ENCODE measurements at regions not wholly inside any gene's neighbourhood (a gene's known extent, or its start where the extent isn't known, plus 50 kb on each side); places are given as distances from the start of the nearest gene placed in this dataset.

DNA sequence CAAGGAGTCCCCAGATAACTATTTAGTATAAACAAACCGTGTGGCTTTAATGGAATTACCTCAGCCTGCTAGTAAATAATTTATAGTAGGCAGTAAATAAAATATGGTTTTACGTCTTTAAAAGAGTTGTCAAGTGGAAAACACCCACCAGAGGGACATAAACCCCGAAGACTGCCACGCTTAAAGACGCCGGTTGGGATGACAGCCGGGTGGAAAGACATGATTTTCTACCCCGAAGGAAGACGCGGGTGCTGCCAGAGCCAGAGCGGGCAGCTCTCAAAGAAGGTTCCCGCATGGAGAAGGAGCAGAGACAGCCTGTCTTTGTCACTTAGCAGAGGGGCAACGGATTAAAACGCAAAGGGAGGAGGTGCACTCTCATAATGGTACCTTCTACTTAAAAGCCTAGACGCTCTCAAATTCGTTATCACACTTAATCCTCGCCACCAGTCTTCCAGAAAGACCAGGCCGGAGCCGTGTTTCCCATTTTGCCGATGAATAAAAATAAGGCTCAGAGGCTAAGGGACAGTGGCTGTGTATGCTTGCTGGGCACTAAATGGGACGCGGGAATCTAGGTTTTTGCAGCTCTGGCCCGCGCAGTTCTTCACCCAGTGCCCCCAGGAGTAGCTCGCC is 140.5 kb upstream of the ZIC3 start:
- TF ChIP-seq, protein P1, sequence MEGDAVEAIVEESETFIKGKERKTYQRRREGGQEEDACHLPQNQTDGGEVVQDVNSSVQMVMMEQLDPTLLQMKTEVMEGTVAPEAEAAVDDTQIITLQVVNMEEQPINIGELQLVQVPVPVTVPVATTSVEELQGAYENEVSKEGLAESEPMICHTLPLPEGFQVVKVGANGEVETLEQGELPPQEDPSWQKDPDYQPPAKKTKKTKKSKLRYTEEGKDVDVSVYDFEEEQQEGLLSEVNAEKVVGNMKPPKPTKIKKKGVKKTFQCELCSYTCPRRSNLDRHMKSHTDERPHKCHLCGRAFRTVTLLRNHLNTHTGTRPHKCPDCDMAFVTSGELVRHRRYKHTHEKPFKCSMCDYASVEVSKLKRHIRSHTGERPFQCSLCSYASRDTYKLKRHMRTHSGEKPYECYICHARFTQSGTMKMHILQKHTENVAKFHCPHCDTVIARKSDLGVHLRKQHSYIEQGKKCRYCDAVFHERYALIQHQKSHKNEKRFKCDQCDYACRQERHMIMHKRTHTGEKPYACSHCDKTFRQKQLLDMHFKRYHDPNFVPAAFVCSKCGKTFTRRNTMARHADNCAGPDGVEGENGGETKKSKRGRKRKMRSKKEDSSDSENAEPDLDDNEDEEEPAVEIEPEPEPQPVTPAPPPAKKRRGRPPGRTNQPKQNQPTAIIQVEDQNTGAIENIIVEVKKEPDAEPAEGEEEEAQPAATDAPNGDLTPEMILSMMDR (IDR thresholded peaks at IDR 0.05), result no peak
- no peak overlapping the region for H3K27ac ChIP-seq

DNA sequence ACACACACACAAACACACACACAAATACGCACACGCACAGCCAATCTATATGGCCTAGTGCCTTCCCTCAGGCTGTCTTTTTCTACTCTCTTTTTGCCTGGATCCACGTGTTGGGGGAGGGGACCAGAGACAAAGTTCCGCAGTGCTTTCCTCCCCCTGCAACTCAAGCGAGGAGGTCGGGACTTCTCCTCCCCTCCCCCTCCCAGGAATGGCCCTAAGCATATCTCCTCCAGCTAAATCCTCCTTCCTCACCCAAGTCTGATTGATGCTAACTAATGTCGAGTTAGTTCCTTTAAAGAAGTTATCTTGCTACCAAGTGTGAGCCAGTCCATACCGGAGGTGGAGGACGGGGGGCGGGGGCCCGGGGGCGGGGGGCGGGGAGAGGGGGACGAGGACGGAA is 141.2 kb upstream of the ZIC3 start:
- TF ChIP-seq ZFX (IDR thresholded peaks at IDR 0.05; ENCODE audit: borderline replicate concordance), result no peak
- TF ChIP-seq, protein P1 (IDR thresholded peaks at IDR 0.05), result no peak
- no peak overlapping the region for H3K27ac ChIP-seq

DNA sequence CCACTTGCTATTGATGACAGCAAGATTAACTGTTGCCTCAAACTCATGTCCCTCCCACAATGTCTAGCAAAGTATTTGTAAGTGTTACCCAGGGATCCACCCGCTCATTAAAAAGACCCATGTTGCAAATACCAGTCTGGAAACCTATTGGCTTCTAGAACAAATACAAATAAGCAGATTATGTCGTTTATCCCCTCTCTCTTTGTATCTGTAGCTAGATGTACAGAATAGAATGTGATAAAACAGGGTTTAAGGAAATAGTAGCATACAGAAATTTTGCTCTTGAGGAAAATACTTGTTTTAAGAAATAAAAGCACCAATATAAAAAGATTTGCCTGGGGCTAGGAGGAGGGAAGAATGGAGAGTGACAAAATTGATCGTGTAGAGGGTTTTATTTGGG is 142.7 kb upstream of the ZIC3 start:
- TF ChIP-seq, protein P1 (IDR thresholded peaks at IDR 0.05), result no peak
- TF ChIP-seq ZFX (IDR thresholded peaks at IDR 0.05; ENCODE audit: borderline replicate concordance), result no peak

DNA sequence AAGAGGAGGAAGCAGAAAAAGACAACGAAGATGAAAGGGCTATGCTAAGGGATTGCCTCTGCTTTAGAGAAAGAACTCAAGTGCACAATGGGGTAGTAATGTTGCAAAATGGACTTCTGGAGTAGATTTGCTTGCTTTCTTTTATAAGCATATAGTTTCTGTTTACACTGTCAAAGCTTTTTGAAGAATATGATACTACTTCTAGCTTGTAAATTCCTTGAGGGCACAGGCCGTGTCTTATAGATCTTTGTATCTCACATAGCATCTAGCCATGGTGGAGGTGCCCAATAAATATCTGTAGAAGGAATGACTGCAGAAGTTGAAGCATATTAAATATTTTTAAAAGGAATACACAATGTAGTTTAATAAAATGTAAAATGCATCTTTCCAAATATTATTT is 147.8 kb upstream of the ZIC3 start:
- no peak for TF ChIP-seq ZFX (IDR thresholded peaks at IDR 0.05; ENCODE audit: borderline replicate concordance)
- TF ChIP-seq, protein P1 (IDR thresholded peaks at IDR 0.05), result no peak
- peak overlapping the region; percentile 26; the same call in 1 of the 2 replicates for H3K27ac ChIP-seq

More for the DNA sequence above, 142.7 kb upstream of the ZIC3 start:
- no peak overlapping the region for H3K27ac ChIP-seq

DNA sequence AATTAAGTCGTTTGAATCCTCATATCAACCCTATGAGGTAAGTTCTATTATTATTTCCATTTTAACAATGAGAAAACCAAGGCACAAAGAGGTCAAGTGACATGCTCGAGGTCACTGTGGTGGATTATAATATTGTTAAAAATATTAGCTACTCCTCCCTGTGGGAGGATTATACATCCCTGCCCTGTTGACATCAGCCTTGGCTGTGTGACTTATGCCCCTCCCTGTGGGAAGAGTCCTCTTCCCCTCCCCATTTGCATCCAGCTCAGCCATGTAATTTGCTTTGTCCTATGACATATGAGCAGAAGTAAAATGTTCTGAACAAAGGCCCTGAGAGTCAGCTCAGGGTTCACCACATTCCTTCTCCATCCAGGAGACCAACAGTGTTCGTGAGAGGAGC is 152.7 kb upstream of the ZIC3 start:
- no peak for TF ChIP-seq ZFX (IDR thresholded peaks at IDR 0.05; ENCODE audit: borderline replicate concordance)
- TF ChIP-seq, protein P1 (IDR thresholded peaks at IDR 0.05), result no peak
- no peak overlapping the region for H3K27ac ChIP-seq

DNA sequence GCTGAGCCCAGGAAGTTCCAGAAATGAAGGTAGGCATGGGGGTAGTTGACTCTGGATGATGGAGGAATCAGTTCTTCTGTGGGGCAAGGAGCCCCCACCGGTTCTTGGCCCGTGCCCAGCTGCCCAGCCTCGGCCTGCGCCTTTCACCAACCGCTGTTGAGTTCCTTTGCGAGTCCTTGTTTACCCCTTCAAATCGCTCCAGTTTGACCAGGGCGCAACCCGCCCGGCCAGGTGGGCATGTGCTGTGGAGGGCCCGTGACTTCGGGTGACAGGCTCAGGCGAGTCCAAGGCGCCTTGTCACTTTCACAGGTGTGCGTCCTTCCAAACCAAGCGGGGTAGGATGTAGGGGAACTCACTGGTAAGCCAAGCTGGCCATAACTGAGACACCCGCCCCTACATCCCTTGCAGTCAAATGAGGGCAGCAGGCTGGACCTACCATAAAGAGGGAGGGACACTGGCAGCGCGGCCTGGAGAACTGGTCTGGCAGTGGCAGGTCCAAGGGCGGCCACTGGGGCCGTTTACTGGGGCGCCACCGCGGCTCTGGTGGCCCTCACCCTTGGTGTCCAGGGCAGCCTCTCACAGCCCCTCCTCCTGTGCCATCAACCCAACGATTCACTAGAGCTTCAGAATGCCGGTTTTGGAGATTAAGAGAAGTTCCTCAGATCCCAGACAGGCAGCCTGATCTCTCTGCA is 160.3 kb upstream of the ZIC3 start:
- H3K27ac ChIP-seq, result no peak overlapping the region
- TF ChIP-seq, protein P1 (IDR thresholded peaks at IDR 0.05), result no peak
- TF ChIP-seq ZFX (IDR thresholded peaks at IDR 0.05; ENCODE audit: borderline replicate concordance), result no peak

DNA sequence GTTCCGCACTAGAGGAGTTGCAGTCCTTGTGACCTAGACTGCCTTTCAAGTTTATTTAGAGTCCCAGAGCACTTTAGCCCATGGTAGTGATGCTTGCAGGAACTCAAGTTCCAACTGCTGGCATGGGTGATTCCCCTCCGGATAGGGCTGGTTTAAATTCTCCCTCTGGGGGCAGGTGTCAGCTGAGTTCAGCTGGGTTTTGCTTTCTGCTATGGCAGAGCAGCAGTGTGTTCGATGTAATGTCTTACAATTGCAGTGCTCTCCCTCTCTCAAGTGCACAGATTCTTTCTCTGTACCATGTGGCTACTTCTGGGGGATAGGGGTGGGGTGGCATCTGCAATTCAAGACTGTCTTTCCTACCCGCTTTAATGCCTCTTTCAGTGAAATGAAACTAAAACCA is 164.8 kb upstream of the ZIC3 start:
- H3K27ac ChIP-seq, result no peak overlapping the region
- TF ChIP-seq ZFX (IDR thresholded peaks at IDR 0.05; ENCODE audit: borderline replicate concordance), result no peak
- TF ChIP-seq, protein P1 (IDR thresholded peaks at IDR 0.05), result no peak
